A673 (cell line): ENCODE measurements at regions not wholly inside any gene's neighbourhood (a gene's known extent, or its start where the extent isn't known, plus 50 kb on each side); places are given as distances from the start of the nearest gene placed in this dataset.

Experiments used
- BruUV-seq: library from RNA; stranded (reverse); fragments of 400-500 nt; replicated peaks from 2 replicates; lab custom pipeline; 2021; lab: Mats Ljungman, UMichigan
- CTCF ChIA-PET: fragments of 300-600 bp; sonication (Branson Sonifier 250); formaldehyde crosslinking; loops from one replicate; lab custom pipeline; 2022; ENCODE audit warnings: antibody characterized with exemption; lab: Charles Lee
- POLR2A ChIA-PET: fragments of 300-600 bp; sonication (Branson Sonifier 250); formaldehyde crosslinking; loops from one replicate; lab custom pipeline; 2022; ENCODE audit warnings: antibody characterized with exemption; ENCODE audit not compliant: low non-redundant PET; lab: Charles Lee
- DNase-seq: peaks from one replicate; pipeline ENCODE4 v3.0.0-alpha.2; 2015; ENCODE audit warnings: low spot score
- H3K27ac ChIP-seq: fragments of 200-600 bp; sonication (generic); 2 replicates; pipeline ENCODE4 v1.5.1; 2016; ENCODE audit warnings: mixed run types, low read depth, mild to moderate bottlenecking, mixed read lengths, antibody characterized with exemption, low read length; ENCODE audit not compliant: poor library complexity, severe bottlenecking
- H3K27me3 ChIP-seq: fragments of 200-600 bp; sonication (generic); replicated peaks from 2 replicates; pipeline ENCODE4 v1.6.1; 2017; ENCODE audit warnings: mixed run types, low read depth, mild to moderate bottlenecking, mixed read lengths, antibody characterized with exemption, low read length; ENCODE audit not compliant: insufficient read depth, poor library complexity
- H3K36me3 ChIP-seq: fragments of 200-600 bp; sonication (generic); 2 replicates; pipeline ENCODE4 v1.6.1; 2016; ENCODE audit warnings: mixed run types, mild to moderate bottlenecking, mixed read lengths, antibody characterized with exemption, low read length; ENCODE audit not compliant: insufficient read depth, poor library complexity, severe bottlenecking
- H3K4me1 ChIP-seq: fragments of 200-600 bp; sonication (generic); 2 replicates; pipeline ENCODE4 v1.6.1; 2017; ENCODE audit warnings: mixed run types, mild to moderate bottlenecking, mixed read lengths, antibody characterized with exemption, low read length; ENCODE audit not compliant: insufficient read depth, poor library complexity, severe bottlenecking
- H3K4me3 ChIP-seq: fragments of 200-600 bp; sonication (generic); 2 replicates; pipeline ENCODE4 v1.5.1; 2016; ENCODE audit warnings: low read depth, mixed run types, mild to moderate bottlenecking, mixed read lengths, low read length; ENCODE audit not compliant: poor library complexity, severe bottlenecking
- H3K9me3 ChIP-seq: fragments of 200-600 bp; sonication (generic); 2 replicates; pipeline ENCODE4 v1.6.1; 2016; ENCODE audit warnings: mixed run types, low read depth, mild to moderate bottlenecking, mixed read lengths, antibody characterized with exemption, low read length; ENCODE audit not compliant: poor library complexity, severe bottlenecking
- EZH2 ChIP-seq: fragments of 200-600 bp; sonication (generic); IDR thresholded peaks from 2 replicates; pipeline ENCODE4 v1.6.1; 2017; ENCODE audit warnings: borderline replicate concordance, low read depth, mild to moderate bottlenecking, mixed read lengths, antibody characterized with exemption, low read length; ENCODE audit not compliant: poor library complexity, severe bottlenecking
- intact Hi-C: fragments of 100-400 bp; cut with micrococcal nuclease; formaldehyde crosslinking; loops from one replicate; pipeline ENCODE4 v1.10.0; 2022; ENCODE audit not compliant: unreplicated experiment
- TF ChIP-seq, protein P1 (sequence below): fragments of 300-800, 200-600 bp; sonication (generic); conservative IDR thresholded peaks from 2 replicates; pipeline ENCODE4 v1.5.1; 2017; ENCODE audit warnings: low read depth, mild to moderate bottlenecking, antibody characterized with exemption, low read length, moderate library complexity, mixed read lengths

- DNase-seq, result no peak
- ChIA-PET POLR2A (no interaction called here), CTCF (no interaction called here)
- H3K36me3 ChIP-seq, result no peaks in the 10 kb centered on the region
- intact Hi-C loops, result no loop called here
- no peak overlapping the region for H3K27ac ChIP-seq
- no peaks in the 10 kb centered on the region for H3K4me1 ChIP-seq
- no TSS peak for BruUV-seq
- H3K4me3 ChIP-seq, result no peak overlapping the region
- TF ChIP-seq, protein P1, sequence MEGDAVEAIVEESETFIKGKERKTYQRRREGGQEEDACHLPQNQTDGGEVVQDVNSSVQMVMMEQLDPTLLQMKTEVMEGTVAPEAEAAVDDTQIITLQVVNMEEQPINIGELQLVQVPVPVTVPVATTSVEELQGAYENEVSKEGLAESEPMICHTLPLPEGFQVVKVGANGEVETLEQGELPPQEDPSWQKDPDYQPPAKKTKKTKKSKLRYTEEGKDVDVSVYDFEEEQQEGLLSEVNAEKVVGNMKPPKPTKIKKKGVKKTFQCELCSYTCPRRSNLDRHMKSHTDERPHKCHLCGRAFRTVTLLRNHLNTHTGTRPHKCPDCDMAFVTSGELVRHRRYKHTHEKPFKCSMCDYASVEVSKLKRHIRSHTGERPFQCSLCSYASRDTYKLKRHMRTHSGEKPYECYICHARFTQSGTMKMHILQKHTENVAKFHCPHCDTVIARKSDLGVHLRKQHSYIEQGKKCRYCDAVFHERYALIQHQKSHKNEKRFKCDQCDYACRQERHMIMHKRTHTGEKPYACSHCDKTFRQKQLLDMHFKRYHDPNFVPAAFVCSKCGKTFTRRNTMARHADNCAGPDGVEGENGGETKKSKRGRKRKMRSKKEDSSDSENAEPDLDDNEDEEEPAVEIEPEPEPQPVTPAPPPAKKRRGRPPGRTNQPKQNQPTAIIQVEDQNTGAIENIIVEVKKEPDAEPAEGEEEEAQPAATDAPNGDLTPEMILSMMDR, result no peak
- no peak for TF ChIP-seq EZH2
- H3K9me3 ChIP-seq, result no peaks in the 10 kb centered on the region
- H3K27me3 ChIP-seq, result peaks cover 7% of the 10 kb centered on the region
These were observed 320.1 kb upstream of the SLC10A2 start for GRCh38 chr13:103386341-103386740.

DNA sequence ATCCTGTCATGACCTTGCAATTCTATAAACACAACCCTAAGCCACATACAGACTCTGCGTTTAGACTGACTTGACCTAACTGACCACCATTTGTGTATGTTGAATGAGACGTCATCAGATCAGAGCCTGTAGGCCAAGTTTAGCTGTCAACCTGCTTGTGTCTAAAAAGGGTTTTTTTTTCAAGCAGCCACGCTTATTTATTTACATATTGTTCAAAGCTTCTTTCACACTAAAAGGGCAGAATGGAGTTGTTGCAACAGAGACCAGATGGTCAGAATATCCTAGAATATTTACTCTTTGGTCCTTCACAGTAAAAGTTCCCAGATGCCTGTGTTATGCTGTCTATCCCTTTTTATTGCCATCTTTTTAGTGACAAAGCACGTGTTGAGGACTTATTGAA lies 307.7 kb upstream of the SLC10A2 start:
- no peaks in the 10 kb centered on the region for H3K4me1 ChIP-seq
- CTCF ChIA-PET, result no interaction called here
- no peak overlapping the region for H3K27ac ChIP-seq
- no peaks in the 10 kb centered on the region for H3K9me3 ChIP-seq
- no peaks in the 10 kb centered on the region for H3K36me3 ChIP-seq
- intact Hi-C loops, result no loop called here
- POLR2A ChIA-PET, result interaction anchor here (0.6 kb wide), 1 partner anchor 800 kb away, joined by 3 read pairs; no protein-coding TSS in a partner anchor
- peaks cover 6% of the 10 kb centered on the region for H3K27me3 ChIP-seq
- BruUV-seq, result no TSS peak
- TF ChIP-seq EZH2, result no peak
- TF ChIP-seq, protein P1, result no peak
- no peak overlapping the region for H3K4me3 ChIP-seq
- DNase-seq, result no peak

GRCh38 chr13:103371271-103371670 lies 305.1 kb upstream of the SLC10A2 start:
- CTCF ChIA-PET, result no interaction called here
- POLR2A ChIA-PET, result no interaction called here
- intact Hi-C loops, result no loop called here
- no peaks in the 10 kb centered on the region for H3K4me1 ChIP-seq
- no peak for DNase-seq
- H3K27me3 ChIP-seq, result peaks cover 7% of the 10 kb centered on the region
- no peaks in the 10 kb centered on the region for H3K36me3 ChIP-seq
- TF ChIP-seq, protein P1, result no peak
- TF ChIP-seq EZH2, result no peak
- no peak overlapping the region for H3K4me3 ChIP-seq
- BruUV-seq, result no TSS peak
- H3K27ac ChIP-seq, result no peak overlapping the region
- no peaks in the 10 kb centered on the region for H3K9me3 ChIP-seq
